Calu3 (cell line): ENCODE measurements at regions not wholly inside any gene's neighbourhood (a gene's known extent, or its start where the extent isn't known, plus 50 kb on each side); places are given as distances from the start of the nearest gene placed in this dataset.
"Not testable (repeated sequence)": the region's sequence is repeated elsewhere in the genome, so short reads cannot be mapped to it uniquely, and the experiment has no call there.

ENCODE experiments used
- BruUV-seq: library from RNA; stranded (reverse); fragments of 400-500 nt; replicated peaks from 2 replicates; lab custom pipeline; 2021; lab: Mats Ljungman, UMichigan
- CTCF ChIA-PET: fragments of 300-600 bp; sonication (Branson Sonifier 250); formaldehyde crosslinking; loops from one replicate; lab custom pipeline; 2022; ENCODE audit warnings: antibody characterized with exemption; lab: Charles Lee
- DNase-seq: peaks from one replicate; pipeline ENCODE4 v3.0.0; 2022
- H3K27ac Mint-ChIP-seq: one replicate; pipeline ENCODE4 v1.8.0; 2022; ENCODE audit warnings: mixed read lengths; ENCODE audit not compliant: unreplicated experiment
- H3K27me3 Mint-ChIP-seq: one replicate; pipeline ENCODE4 v1.8.0; 2022; ENCODE audit warnings: mixed read lengths; ENCODE audit not compliant: unreplicated experiment
- H3K36me3 Mint-ChIP-seq: one replicate; pipeline ENCODE4 v1.8.0; 2022; ENCODE audit warnings: mild to moderate bottlenecking, moderate library complexity, mixed read lengths; ENCODE audit not compliant: insufficient read depth, unreplicated experiment
- H3K4me1 Mint-ChIP-seq: one replicate; pipeline ENCODE4 v1.8.0; 2022; ENCODE audit warnings: mild to moderate bottlenecking, low read depth, mixed read lengths; ENCODE audit not compliant: unreplicated experiment
- H3K4me3 Mint-ChIP-seq: one replicate; pipeline ENCODE4 v1.8.0; 2022; ENCODE audit warnings: mild to moderate bottlenecking, low read depth, moderate library complexity, mixed read lengths; ENCODE audit not compliant: unreplicated experiment
- H3K9me3 Mint-ChIP-seq: one replicate; pipeline ENCODE4 v1.8.0; 2022; ENCODE audit warnings: low read depth, mixed read lengths; ENCODE audit not compliant: unreplicated experiment
- CTCF ChIP-seq: fragments of 200-600 bp; IDR thresholded peaks from one replicate; pipeline ENCODE4 v1.8.0; 2022; ENCODE audit warnings: antibody characterized with exemption; ENCODE audit not compliant: unreplicated experiment
- intact Hi-C: fragments of 100-400 bp; cut with micrococcal nuclease; formaldehyde crosslinking; loops from one replicate; pipeline ENCODE4 v1.10.0; 2022; ENCODE audit not compliant: unreplicated experiment

GRCh38 chr16:87207509-87207908 lies 109.7 kb downstream of the C16orf95 start:
- no peaks in the 10 kb centered on the region for H3K9me3 Mint-ChIP-seq
- CTCF ChIA-PET: interaction anchor here (0.9 kb wide), 1 partner anchor 429 kb away, joined by 3 read pairs; no protein-coding TSS in a partner anchor
- TF ChIP-seq CTCF: no peak
- intact Hi-C loops: no loop called here
- DNase-seq: no peak
- H3K4me1 Mint-ChIP-seq: peaks cover 6% of the 10 kb centered on the region
- H3K4me3 Mint-ChIP-seq: no peak overlapping the region
- H3K27me3 Mint-ChIP-seq: peaks cover 50% of the 10 kb centered on the region
- H3K27ac Mint-ChIP-seq: no peak overlapping the region
- H3K36me3 Mint-ChIP-seq: no peaks in the 10 kb centered on the region
- no TSS peak for BruUV-seq

GRCh38 chr16:87207965-87208364 lies 109.2 kb downstream of the C16orf95 start:
- no peak for TF ChIP-seq CTCF
- Mint-ChIP-seq H3K27ac (no peak overlapping the region), H3K4me3 (no peak overlapping the region), H3K4me1 (peaks cover 5% of the 10 kb centered on the region), H3K36me3 (no peaks in the 10 kb centered on the region), H3K9me3 (no peaks in the 10 kb centered on the region), H3K27me3 (peaks cover 45% of the 10 kb centered on the region)
- no peak for DNase-seq
- CTCF ChIA-PET: interaction anchor here (0.9 kb wide), 1 partner anchor 428 kb away, joined by 3 read pairs; no protein-coding TSS in a partner anchor
- BruUV-seq: no TSS peak
- intact Hi-C loops: no loop called here

- H3K4me3 Mint-ChIP-seq, BruUV-seq, H3K36me3 Mint-ChIP-seq, H3K27ac Mint-ChIP-seq, H3K9me3 Mint-ChIP-seq, DNase-seq, CTCF ChIA-PET, intact Hi-C loops, H3K4me1 Mint-ChIP-seq: not testable (repeated sequence)
- peaks cover 35% of the 10 kb centered on the region for H3K27me3 Mint-ChIP-seq
Measured at GRCh38 chr16:87208968-87209367, 108.2 kb downstream of the C16orf95 start.

GRCh38 chr16:87209808-87210512 lies 107.2 kb downstream of the C16orf95 start:
- no peak for TF ChIP-seq CTCF
- Mint-ChIP-seq H3K27me3 (peaks cover 30% of the 10 kb centered on the region), H3K4me1 (no peaks in the 10 kb centered on the region), H3K4me3 (no peak overlapping the region), H3K9me3 (no peaks in the 10 kb centered on the region), H3K27ac (no peak overlapping the region), H3K36me3 (no peaks in the 10 kb centered on the region)
- BruUV-seq: no TSS peak
- intact Hi-C loops: no loop called here
- DNase-seq: no peak
- CTCF ChIA-PET: no interaction called here

GRCh38 chr16:87210894-87211293 lies 106.3 kb downstream of the C16orf95 start:
- CTCF ChIA-PET: no interaction called here
- H3K27me3 Mint-ChIP-seq: peaks cover 37% of the 10 kb centered on the region
- intact Hi-C loops: no loop called here
- H3K4me1 Mint-ChIP-seq: no peaks in the 10 kb centered on the region
- no peak overlapping the region for H3K27ac Mint-ChIP-seq
- DNase-seq: no peak
- BruUV-seq: no TSS peak
- no peaks in the 10 kb centered on the region for H3K9me3 Mint-ChIP-seq
- H3K36me3 Mint-ChIP-seq: no peaks in the 10 kb centered on the region
- no peak for TF ChIP-seq CTCF
- H3K4me3 Mint-ChIP-seq: no peak overlapping the region
